HEK293 (cell line): ENCODE measurements at regions not wholly inside any gene's neighbourhood (a gene's known extent, or its start where the extent isn't known, plus 50 kb on each side); places are given as distances from the start of the nearest gene placed in this dataset.

Experiments used
- HOXA7 ChIP-seq: sonication (generic); formaldehyde crosslinking; IDR thresholded peaks from 2 replicates; pipeline ENCODE4 v1.8.1; 2022; ENCODE audit warnings: missing genetic modification reagents, borderline replicate concordance
- ZBTB20 ChIP-seq: fragments of 450-650 bp; formaldehyde crosslinking; IDR thresholded peaks from 2 replicates; pipeline ENCODE4 v1.5.1; 2016; ENCODE audit warnings: missing biosample characterization, missing genetic modification characterization
- ZEB2 ChIP-seq: fragments of 450-650 bp; formaldehyde crosslinking; IDR thresholded peaks from 2 replicates; pipeline ENCODE4 v1.5.1; 2016; ENCODE audit warnings: missing biosample characterization, missing genetic modification characterization
- ZNF10 ChIP-seq: fragments of 450-650 bp; formaldehyde crosslinking; IDR thresholded peaks from 2 replicates; pipeline ENCODE4 v1.5.1; 2017; ENCODE audit warnings: missing biosample characterization, missing genetic modification characterization
- ZNF121 ChIP-seq: fragments of 450-650 bp; formaldehyde crosslinking; IDR thresholded peaks from 2 replicates; pipeline ENCODE4 v1.5.1; 2016; ENCODE audit warnings: missing biosample characterization, missing genetic modification characterization
- ZNF138 ChIP-seq: fragments of 450-650 bp; formaldehyde crosslinking; IDR thresholded peaks from 2 replicates; pipeline ENCODE4 v1.5.1; 2016; ENCODE audit warnings: missing biosample characterization, missing genetic modification characterization, borderline replicate concordance
- ZNF19 ChIP-seq: fragments of 450-650 bp; formaldehyde crosslinking; IDR thresholded peaks from 2 replicates; pipeline ENCODE4; 2016; ENCODE audit warnings: missing biosample characterization, missing genetic modification characterization, low read depth
- ZNF311 ChIP-seq: fragments of 450-650 bp; formaldehyde crosslinking; IDR thresholded peaks from 2 replicates; pipeline ENCODE4 v1.5.1; 2017; ENCODE audit warnings: missing biosample characterization, missing genetic modification characterization, borderline replicate concordance
- ZNF391 ChIP-seq: fragments of 450-650 bp; formaldehyde crosslinking; IDR thresholded peaks from 2 replicates; pipeline ENCODE4 v1.5.1; 2016; ENCODE audit warnings: low read depth, missing biosample characterization, missing genetic modification characterization, borderline replicate concordance
- ZNF747 ChIP-seq: fragments of 450-650 bp; formaldehyde crosslinking; IDR thresholded peaks from 2 replicates; pipeline ENCODE4 v1.5.1; 2016; ENCODE audit warnings: missing biosample characterization, missing genetic modification characterization
- ZNF792 ChIP-seq: fragments of 450-650 bp; formaldehyde crosslinking; IDR thresholded peaks from 2 replicates; pipeline ENCODE4 v1.5.1; 2016; ENCODE audit warnings: missing biosample characterization, missing genetic modification characterization
- ZSCAN30 ChIP-seq: fragments of 450-650 bp; IDR thresholded peaks from 2 replicates; pipeline ENCODE4 v1.5.1; 2018; ENCODE audit warnings: missing biosample characterization, mild to moderate bottlenecking, missing genetic modification characterization, moderate library complexity
- TF ChIP-seq, protein P1 (sequence below): fragments of 450-650 bp; formaldehyde crosslinking; IDR thresholded peaks from 2 replicates; pipeline ENCODE4 v1.5.1; 2016; ENCODE audit warnings: missing biosample characterization, missing genetic modification characterization
- TF ChIP-seq, protein P2 (sequence below): fragments of 450-650 bp; formaldehyde crosslinking; IDR thresholded peaks from 2 replicates; pipeline ENCODE4 v1.5.1; 2016; ENCODE audit warnings: missing biosample characterization, missing genetic modification characterization

DNA sequence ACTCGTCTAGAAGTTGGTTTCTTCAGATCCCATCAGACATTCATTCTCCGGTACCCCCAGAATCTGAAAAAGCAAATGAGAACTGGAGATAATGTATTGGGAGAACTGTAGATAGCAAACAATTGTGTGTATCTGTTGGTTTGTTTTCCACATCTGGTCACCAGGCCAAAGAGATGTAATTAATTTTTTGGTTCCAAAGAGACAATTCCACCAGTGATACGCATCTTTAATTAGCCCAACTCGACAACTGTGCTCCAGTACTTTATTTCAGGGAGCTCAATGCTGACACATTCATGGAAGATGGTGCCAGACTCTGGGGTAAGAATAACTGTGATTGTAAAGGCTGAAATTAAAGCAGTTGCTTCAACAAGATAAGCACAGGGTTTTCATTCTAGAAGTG is 74.5 kb downstream of the NPTX2 start:
- TF ChIP-seq, protein P1, sequence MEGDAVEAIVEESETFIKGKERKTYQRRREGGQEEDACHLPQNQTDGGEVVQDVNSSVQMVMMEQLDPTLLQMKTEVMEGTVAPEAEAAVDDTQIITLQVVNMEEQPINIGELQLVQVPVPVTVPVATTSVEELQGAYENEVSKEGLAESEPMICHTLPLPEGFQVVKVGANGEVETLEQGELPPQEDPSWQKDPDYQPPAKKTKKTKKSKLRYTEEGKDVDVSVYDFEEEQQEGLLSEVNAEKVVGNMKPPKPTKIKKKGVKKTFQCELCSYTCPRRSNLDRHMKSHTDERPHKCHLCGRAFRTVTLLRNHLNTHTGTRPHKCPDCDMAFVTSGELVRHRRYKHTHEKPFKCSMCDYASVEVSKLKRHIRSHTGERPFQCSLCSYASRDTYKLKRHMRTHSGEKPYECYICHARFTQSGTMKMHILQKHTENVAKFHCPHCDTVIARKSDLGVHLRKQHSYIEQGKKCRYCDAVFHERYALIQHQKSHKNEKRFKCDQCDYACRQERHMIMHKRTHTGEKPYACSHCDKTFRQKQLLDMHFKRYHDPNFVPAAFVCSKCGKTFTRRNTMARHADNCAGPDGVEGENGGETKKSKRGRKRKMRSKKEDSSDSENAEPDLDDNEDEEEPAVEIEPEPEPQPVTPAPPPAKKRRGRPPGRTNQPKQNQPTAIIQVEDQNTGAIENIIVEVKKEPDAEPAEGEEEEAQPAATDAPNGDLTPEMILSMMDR (tag by site-specific recombination), result no peak
- TF ChIP-seq ZNF19 (tag by site-specific recombination) (no peak), ZNF747 (tag by site-specific recombination) (no peak), ZNF138 (tag by site-specific recombination) (no peak), ZBTB20 (tag by site-specific recombination) (no peak), ZNF792 (tag by site-specific recombination) (no peak), HOXA7 (no peak), ZNF10 (tag by site-specific recombination) (no peak), ZSCAN30 (no peak), ZNF391 (tag by site-specific recombination) (no peak), ZNF121 (no peak), ZEB2 (tag by site-specific recombination) (no peak), ZNF311 (tag by site-specific recombination) (no peak)
- TF ChIP-seq, protein P2, sequence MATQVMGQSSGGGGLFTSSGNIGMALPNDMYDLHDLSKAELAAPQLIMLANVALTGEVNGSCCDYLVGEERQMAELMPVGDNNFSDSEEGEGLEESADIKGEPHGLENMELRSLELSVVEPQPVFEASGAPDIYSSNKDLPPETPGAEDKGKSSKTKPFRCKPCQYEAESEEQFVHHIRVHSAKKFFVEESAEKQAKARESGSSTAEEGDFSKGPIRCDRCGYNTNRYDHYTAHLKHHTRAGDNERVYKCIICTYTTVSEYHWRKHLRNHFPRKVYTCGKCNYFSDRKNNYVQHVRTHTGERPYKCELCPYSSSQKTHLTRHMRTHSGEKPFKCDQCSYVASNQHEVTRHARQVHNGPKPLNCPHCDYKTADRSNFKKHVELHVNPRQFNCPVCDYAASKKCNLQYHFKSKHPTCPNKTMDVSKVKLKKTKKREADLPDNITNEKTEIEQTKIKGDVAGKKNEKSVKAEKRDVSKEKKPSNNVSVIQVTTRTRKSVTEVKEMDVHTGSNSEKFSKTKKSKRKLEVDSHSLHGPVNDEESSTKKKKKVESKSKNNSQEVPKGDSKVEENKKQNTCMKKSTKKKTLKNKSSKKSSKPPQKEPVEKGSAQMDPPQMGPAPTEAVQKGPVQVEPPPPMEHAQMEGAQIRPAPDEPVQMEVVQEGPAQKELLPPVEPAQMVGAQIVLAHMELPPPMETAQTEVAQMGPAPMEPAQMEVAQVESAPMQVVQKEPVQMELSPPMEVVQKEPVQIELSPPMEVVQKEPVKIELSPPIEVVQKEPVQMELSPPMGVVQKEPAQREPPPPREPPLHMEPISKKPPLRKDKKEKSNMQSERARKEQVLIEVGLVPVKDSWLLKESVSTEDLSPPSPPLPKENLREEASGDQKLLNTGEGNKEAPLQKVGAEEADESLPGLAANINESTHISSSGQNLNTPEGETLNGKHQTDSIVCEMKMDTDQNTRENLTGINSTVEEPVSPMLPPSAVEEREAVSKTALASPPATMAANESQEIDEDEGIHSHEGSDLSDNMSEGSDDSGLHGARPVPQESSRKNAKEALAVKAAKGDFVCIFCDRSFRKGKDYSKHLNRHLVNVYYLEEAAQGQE (tag by site-specific recombination), result no peak
